SK-N-DZ (cell line): ENCODE measurements at regions not wholly inside any gene's neighbourhood (a gene's known extent, or its start where the extent isn't known, plus 50 kb on each side); places are given as distances from the start of the nearest gene placed in this dataset.
A peak's percentile ranks its signal among the peaks of the same experiment; 100 is the strongest.
"Not testable (repeated sequence)": the region's sequence is repeated elsewhere in the genome, so short reads cannot be mapped to it uniquely, and the experiment has no call there.

Experiments used
- DNase-seq: peaks from one replicate; pipeline ENCODE4 v3.0.0-alpha.2; 2015; ENCODE audit warnings: low spot score

DNA sequence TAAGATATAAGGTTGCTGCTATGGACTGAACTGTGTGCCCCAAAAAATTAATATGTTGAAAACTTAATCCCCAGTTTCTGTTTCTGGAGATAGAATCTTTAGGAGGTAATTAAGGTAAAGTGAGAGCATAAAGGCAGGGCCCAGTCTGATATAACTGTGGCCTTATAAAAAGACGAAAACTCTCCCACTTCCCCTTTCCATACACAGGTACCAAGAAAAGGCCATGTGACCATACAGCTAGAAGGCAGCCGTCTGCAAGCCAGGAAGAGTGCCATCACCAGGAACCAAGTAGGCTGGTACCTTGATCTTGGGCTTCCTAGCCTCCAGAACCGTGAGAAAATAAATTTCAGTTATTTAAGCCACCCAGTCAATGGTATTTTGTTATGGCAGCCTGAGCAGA is 550.3 kb downstream of the SMARCA1 start:
- no peak for DNase-seq

DNA sequence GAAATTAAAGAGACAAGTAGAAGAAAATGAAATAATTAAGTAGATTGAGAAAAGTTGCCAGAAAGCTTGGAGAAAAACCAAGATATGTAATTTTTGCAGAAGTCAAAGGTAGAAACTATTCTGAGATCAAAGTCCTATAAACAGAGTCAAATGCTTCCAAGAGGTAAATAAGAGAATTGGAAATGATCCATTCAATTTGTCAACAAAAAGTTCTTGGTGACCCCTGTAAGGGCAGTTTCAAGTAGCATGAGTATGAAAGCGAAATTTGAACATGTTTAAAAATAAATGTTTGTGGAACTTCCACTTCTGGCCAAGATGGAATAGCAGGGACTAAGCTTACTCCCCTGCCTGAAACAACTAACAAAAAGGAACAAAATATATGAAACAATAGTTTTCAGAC is 562.0 kb downstream of the SMARCA1 start:
- no peak for DNase-seq

DNA sequence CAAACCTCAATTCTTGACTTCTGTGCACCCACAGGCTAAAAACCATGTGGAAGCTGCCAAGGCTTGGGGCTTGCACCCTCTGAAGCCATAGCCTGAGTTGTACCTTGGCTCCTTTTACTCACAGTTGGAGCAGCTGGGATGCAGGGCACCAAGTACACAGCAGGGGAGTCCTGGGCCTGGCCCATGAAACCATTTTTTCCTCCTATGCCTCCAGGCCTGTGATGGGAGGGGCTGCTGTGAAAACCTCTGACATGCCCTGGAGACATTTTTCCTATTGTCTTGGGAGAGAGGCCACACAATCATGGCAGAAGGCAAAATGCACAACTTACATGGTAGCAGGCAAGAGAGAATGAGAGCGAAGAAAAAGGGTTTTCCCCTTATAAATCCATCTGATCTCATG is 568.6 kb downstream of the SMARCA1 start:
- not testable (repeated sequence) for DNase-seq

DNA sequence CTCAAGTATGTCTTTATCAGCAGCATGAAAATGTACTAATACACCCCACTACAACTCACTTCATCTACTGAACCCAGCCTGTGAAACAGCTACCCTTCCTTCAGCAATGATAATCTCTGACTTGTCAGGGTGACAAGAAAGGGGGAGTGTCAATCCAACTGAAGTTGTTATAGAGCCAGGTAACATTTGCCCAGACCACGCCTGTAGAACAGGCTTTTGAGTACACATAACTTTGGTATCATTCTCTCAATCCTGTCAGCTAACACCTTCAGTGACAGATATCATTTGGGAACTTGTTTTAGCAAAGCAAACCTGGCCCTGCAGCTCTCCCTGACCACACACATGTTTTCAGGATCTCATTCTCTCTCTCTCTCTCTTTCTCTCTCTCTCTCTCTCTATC is 592.2 kb downstream of the SMARCA1 start:
- DNase-seq: no peak

DNA sequence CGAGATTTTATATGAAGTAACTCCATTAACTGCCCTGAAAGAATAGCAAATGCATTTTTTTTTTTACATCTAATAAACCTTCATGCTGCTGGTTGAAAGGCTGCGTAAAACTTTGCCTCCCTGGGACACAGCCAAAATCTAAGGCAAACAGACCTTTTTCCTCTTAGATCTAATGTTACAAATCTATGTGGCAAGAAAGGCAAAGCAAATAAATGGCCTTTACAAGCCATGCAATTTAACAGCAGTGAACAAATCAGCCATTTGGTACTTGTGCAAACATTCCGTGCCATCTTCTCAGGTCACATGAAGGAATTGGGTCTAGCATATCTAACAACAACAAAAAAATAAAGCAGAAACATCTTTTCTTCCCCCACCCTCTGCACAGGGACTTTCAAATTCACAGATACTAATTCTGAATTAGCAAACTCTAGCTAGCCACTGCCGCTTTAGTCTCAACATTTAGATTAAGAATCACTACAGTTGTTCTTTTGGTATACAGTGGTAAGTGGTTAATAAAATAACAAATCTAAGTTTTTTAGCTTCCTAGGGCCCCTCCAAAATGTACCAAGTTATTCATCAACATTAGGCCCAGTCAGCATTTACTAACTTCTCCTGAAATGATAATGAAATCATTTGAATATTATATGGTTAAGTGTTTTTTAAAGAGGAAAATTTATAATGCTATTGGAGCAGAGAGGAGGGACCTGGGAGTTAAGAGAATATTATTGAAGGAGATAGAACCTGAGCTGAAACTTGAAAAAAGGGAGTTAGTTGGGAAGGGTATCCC is 593.8 kb downstream of the SMARCA1 start:
- DNase-seq: no peak

DNA sequence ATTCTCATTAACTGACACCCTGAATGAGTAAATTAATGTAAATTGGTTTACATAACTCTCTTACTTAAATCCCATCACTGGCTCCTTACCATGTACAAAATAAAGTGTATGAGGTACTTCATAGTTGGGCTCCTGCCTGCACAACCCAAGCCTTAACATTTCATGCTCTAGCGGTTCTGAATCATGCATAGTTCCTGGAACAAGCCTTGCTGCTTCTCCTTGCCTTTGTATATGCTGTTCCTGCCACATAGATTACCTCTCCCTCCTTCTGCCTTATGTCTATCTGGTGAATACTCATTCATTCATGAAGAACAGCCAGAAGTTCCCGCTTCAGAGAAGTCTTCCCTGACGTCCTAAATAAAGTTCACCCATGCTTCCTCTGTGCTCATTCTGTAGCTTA is 594.7 kb downstream of the SMARCA1 start:
- DNase-seq: no peak

DNA sequence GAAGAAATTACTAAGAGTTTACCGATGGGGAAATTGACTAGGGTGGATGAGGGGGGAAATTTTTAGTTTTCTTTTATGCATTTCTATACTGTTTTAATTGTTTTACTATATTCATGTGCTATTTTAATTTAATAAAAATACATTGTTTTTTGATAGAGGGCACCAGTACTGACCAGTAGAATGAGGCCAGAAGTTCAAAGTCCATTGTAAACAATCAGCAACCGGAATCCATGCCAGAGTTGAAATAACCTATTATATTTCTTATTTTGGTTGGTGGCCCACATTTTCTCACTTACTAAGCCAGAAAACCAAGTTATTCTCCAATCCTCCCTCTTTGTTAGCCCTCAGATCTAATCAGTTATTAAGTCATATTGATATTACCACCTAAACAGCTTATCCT is 595.9 kb downstream of the SMARCA1 start:
- no peak for DNase-seq

DNA sequence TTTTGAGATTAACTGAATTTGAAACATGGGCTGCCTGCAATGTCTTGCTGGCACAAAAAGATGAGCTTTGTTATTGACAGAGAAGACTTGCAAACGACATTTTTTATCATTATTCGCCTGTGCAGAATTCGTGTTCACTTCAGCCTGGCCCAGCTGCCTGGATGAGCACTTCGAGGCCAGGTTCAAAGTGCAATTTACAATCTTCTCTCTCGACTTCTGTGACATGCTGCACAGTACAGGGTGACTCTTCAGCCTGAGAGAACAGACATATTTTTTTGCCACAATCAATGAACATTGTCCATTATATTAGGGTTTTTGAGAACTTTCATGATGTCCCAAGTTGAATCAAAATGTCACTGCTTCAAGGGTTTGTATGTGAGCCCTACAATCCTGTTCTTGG is 616.5 kb downstream of the SMARCA1 start:
- no peak for DNase-seq

DNA sequence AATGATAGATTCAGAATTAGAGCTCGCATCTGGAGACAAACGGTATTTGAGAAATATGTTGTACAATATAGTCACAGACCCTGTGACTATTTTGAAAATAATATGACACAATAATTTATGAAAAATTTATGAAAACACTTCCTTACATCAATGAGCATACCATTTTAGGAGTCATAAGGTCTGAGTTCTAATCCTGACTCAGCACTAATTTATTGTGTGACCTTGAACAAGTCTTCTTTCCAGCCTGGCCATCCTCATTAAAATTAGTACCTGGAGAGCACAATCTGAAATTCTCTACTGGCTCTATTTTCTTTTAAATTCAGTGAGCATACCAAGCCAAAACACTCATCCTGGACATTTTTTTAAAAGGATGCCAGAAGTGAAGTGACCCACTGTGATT is 622.3 kb downstream of the SMARCA1 start:
- no peak for DNase-seq

DNA sequence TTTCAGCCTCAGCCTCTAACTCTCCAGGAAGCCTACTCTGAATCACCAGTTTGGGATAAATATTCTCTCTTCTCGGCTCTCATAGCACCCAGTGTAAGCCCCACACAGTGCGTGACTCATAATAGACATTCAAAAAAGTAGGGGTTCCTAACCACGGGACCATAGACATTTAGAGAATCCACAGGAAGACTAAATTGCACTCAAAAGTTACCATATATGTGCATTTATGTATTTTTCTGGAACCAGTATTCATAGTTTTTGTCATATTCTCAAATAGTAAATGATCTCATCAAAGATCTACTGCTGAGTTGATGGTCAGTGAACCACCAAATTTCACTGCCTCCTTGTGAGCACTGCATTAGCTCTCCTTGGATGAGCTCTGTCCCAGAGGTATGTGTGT is 625.7 kb downstream of the SMARCA1 start:
- DNase-seq: no peak

DNA sequence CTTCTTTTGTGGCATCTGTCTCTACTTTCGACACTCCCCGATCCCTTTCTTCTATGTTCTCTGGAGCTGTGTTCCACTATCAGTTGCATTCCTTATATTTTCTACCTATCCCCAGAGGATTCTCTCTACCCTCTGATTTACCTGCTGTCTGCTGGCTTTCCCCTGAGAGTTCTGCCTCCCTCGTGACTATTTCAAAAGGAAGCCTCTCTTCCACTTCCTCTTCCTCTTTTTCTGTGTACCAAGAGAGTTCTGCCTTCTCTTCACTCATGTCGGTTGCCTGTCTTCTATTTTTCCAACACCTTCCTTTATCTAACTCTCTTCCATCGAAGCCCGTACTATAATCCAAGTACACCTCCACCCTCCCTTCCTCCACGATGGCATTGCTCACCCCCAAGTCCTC is 631.7 kb downstream of the SMARCA1 start:
- DNase-seq: no peak

DNA sequence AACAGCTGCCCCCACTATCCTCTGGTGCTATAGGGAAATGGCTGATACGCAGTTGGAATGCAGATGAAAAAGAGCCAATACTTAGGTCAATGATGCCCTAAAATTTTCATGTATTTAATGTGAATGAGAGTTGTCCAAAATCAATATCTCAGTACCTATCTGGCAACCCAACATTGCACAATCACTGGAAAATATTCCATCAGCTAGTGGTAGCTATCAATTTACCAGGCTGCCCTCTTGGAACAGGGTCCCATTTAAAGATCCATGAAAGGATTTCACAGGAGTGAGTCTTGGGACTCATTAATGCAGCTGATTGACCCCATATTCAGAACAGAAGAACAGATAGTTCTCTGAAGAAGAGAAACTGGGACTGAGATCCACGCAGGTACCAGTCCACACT is 638.9 kb downstream of the SMARCA1 start:
- no peak for DNase-seq

DNA sequence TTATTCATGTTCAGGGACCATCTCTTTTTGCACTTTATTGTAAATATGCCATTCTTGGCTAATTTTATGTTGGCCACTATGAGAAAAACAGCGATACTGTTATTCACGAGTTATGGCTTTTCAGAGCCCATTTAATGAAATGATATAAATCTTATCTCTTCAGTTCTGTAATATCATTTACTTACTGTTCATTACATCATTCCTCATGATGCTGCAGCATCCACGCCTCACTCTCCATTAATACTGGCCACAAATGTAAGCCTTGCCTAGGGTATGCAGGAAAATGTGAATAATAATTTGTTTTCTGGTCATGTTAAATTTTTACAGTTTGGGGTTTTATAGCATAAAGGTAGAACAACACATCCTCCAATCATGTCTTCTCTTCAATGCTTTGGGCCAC is 639.6 kb downstream of the SMARCA1 start:
- no peak for DNase-seq

DNA sequence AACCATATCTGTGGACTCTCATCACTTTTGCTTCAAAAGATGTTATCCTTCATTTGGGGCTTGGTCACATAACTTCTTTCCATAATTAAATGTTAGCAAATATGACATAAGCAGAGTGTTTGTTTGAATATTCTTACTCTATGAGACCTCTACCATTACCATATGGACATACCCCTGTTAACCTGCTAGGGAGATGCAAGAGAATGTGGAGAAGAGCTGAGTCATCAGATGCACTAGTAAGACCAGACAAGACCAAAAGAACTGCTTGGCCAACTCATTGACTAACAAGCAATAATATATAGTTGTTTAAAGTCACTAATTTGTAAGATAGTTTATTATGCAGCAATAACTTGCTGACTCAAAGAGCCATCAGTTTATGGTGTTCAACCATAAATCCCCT is 652.9 kb downstream of the SMARCA1 start:
- no peak for DNase-seq

DNA sequence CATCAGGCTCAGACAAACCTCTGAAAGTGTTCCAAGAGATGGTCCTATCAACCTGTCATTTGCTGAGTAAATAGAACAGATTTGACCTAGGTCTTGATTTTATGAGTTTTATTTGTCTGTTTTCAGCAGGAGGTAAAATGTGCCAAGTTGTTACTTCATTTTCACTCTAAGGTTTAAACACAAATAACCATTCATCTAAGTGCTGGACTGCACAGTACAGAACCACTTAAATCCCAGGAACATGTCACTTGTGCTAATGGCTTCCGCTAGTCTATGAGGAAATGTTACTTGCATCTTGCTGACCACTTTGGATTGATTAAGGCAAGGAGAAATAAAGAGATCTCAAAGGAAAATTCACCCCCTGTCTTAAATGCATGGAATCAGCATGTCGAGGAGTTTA is 660.7 kb downstream of the SMARCA1 start:
- no peak for DNase-seq

DNA sequence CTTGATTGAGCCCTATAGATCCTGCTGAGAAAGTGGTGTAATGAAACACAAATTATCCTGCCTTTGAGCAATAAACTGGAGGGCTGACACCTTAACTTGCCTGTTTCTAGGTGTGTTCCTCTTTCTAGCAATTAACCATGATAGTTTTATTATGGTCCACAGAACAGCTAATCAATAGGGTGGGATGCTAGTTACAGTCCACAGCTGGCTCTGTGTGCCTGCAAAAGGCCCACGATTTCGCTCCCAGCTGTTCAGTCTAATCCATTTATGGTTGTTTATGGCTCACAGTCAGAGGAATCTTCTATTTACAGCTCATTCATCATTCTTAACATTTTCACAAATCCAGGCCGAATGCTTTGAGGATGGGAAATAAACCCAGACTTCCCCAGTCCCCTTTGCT is 674.9 kb downstream of the SMARCA1 start:
- DNase-seq: peak; percentile 4

DNA sequence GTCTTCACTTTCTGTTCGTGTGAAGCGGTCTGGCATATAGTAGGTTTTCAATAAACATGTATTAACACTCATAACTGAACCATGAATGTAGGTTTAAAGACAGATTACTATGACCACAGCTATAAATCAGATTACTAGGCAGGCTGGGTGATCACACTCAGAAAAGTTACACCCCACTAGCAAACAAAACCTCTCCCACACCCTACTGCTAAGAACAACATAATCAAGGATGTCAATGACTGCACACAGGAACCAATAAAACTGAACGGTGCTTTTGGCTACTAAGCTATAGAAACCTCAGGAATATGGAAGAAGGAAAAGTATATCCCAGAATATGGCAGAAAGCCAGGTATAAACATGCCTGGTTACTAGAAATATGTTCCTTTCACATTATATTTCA is 676.9 kb downstream of the SMARCA1 start:
- DNase-seq: no peak

DNA sequence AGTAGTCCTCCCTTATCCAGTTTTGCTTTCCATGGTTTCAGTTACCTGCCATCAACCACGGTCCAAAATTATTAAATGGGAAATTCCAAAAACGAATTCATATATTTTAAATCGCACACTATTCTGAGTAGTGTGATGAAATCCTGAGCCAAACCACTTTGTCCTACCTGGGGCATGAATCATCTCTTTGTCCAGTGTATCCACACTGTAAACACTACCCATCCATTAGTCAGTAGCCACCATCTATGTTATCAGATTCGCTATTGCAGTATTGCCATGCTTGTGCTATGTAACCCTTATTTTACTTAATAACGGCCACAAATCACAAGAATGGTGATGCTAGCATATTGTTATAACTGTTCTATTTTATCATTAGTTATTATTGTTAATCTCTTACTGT is 704.6 kb downstream of the SMARCA1 start:
- no peak for DNase-seq

DNA sequence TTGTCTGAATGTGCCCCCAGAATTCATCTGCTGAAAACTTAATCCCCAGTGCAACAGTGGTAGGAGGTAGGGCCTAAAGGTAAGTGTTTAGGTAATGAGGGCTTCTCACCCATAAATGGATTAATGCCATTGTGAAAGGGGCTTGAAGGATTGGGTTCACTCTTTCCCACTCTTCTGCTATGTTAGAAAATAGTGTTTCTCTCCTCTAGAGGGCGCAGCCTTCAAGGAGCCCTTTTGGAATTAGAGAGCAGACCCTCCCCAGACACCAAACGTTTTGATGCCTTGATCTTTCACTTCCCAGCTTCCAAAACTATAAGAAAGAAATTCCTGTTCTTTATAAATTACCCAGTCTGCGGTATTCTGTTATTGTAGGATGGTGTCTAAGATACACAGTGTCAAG is 706.4 kb downstream of the SMARCA1 start:
- peak; percentile 12 for DNase-seq

DNA sequence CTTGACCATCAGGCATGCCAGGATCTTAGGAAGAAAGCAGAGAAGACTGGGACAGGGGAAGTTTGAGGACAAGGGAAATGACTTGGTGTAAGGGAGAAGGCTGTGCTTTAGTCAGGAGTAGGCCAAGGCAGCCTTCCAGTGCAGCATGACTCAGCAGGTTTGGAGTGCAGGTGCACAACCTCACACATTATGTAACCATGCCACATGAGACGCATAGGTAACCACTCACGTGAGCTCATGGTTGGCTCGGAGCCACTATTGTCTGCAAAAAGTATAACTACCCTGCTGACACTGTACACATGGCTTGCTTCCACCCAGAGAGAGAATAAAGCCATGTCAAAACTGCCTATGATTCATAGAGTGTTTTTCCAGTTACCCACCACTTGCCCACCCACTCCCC is 715.9 kb downstream of the SMARCA1 start:
- DNase-seq: peak; percentile 2

DNA sequence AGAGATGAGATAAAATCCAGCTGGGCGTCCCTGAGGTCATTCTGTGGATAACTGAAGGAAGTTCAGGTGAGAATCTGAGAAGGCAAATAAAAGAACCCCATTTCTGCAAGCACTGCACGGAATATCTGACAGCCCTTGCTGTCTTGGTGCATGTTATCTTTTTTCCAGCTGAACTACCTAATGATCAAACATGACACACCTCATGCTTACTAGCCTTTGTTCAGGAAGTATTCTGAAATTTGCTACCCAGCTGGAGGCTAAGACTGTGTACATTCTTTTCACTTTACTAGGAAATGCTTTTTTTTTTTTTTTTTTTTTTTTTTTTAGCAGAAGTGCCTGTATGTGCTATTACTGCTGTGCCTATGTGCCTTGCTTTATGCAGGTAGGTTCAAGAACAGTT is 718.1 kb downstream of the SMARCA1 start:
- no peak for DNase-seq

DNA sequence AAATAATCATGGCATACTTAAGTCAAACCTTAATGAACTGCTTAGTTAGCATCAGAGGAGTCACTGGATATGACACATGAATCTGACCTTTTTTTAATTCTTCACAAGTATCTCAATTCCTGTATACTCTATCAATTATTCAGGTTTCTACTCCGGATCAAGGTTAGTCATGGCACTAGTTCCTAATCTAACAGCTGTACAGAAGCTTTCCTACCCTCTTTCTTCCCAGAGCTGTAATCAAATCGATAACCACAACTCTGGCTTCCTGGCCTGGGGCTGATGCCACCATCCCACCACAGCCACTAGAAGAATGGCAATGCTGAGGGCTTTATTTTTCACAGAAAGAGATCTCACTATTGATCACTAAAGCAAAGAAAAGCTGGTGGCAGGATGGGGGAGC is 718.5 kb downstream of the SMARCA1 start:
- DNase-seq: no peak

DNA sequence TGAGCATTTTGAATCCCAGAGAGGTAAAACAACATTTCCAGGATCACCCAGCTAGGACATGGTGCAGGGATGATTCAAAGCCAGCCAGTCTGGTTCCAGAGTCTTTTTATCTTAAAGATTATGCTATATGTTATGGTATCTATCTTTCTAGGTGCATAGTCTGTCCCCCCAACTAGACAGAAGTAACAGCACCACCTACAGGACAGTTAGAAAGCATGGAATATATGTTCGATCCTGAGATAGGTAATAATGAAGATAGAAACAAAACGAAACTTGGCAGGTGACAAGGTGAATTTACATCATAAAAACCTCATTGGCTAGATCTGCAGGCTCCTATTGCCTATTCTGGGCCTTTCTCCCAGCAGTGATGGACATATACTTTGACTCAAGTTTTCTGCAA is 723.2 kb downstream of the SMARCA1 start:
- DNase-seq: no peak

DNA sequence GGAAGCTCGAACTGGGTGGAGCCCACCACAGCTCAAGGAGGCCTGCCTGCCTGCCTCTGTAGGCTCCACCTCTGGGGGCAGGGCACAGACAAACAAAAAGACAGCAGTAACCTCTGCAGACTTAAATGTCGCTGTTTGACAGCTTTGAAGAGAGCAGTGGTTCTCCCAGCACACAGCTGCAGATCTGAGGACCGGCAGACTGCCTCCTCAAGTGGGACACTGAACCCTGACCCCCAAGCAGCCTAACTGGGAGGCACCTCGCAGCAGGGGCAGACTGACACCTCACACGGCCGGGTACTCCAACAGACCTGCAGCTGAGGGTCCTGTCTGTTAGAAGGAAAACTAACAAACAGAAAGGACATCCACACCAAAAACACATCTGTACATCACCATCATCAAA is 730.9 kb upstream of the ACTRT1 start:
- not testable (repeated sequence) for DNase-seq
